Activated CD4-positive, alpha-beta memory T cell treated with anti-CD3 and anti-CD28 coated beads for 36 hours (primary cell): ENCODE measurements at regions not wholly inside any gene's neighbourhood (a gene's known extent, or its start where the extent isn't known, plus 50 kb on each side); places are given as distances from the start of the nearest gene placed in this dataset.

ENCODE experiments used
- CTCF ChIA-PET: fragments of 350-600 bp; sonication (Branson Sonifier 250); formaldehyde crosslinking; loops from one replicate; lab custom pipeline; 2021; ENCODE audit warnings: antibody characterized with exemption, inconsistent platforms; lab: Charles Lee
- POLR2A ChIA-PET: fragments of 350-600 bp; sonication (Branson Sonifier 250); formaldehyde crosslinking; loops from one replicate; lab custom pipeline; 2021; ENCODE audit warnings: antibody characterized with exemption; lab: Charles Lee
- DNase-seq: peaks from one replicate; pipeline ENCODE4 v3.0.0-alpha.2; 2020
- H3K27ac Mint-ChIP-seq: one replicate; pipeline ENCODE4 v1.8.0; 2021; ENCODE audit warnings: mixed read lengths
- H3K27me3 Mint-ChIP-seq: one replicate; pipeline ENCODE4 v1.8.0; 2021; ENCODE audit warnings: mixed read lengths
- H3K36me3 Mint-ChIP-seq: one replicate; pipeline ENCODE4 v1.8.0; 2021; ENCODE audit warnings: mixed read lengths
- H3K4me1 Mint-ChIP-seq: one replicate; pipeline ENCODE4 v1.8.0; 2021; ENCODE audit warnings: low read depth, mixed read lengths
- H3K4me3 Mint-ChIP-seq: one replicate; pipeline ENCODE4 v1.8.0; 2021; ENCODE audit warnings: mild to moderate bottlenecking, mixed read lengths
- H3K9me3 Mint-ChIP-seq: one replicate; pipeline ENCODE4 v1.8.0; 2021; ENCODE audit warnings: mixed read lengths
- intact Hi-C: fragments of 100-400 bp; cut with micrococcal nuclease; formaldehyde crosslinking; loops from one replicate; pipeline ENCODE4 v1.15.1; 2023

DNA sequence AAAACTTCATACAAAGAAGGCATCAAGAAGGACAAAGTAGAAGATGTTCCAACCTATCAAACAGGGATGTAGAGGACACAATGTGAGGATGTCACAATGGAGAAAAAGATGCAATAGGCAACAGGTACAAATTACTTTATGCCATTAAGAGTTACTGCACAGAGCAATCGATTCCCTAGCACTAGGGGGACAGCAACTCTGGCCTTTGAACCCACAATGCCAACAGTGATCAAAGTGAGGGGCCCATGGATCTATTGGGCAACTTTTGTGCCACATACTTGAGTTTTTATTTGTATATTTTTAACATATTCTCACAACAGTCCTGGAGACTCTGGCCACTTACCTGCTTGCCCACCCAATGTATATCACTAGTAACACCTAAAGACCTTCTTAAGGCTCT, 220.2 kb downstream of the HNMT start:
- H3K27me3 Mint-ChIP-seq: no peaks in the 10 kb centered on the region
- POLR2A ChIA-PET: no interaction called here
- CTCF ChIA-PET: no interaction called here
- H3K36me3 Mint-ChIP-seq: no peaks in the 10 kb centered on the region
- no peak overlapping the region for H3K4me3 Mint-ChIP-seq
- no peaks in the 10 kb centered on the region for H3K4me1 Mint-ChIP-seq
- no peak for DNase-seq
- peaks cover 2% of the 10 kb centered on the region for H3K9me3 Mint-ChIP-seq
- intact Hi-C loops: no loop called here
- no peak overlapping the region for H3K27ac Mint-ChIP-seq

DNA sequence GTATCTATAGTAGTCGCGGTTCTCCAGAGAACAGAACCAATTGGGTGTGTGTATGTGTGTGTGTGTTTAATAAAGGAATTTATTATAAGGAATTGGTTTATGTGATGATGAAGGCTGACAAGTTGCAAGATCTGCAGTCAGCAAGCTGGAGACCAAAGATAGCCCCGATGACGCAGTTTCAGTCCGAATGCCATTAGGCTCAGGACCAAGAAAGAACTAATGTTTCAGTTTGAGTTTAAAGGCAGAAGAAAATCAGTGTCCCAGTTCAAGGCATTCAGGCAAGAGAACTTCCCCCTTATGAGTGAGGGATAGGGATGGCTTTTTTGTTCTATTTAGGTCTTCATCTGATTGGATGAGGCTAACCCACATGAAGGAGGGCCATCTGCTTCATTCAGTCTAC, 221.6 kb downstream of the HNMT start:
- ChIA-PET POLR2A (no interaction called here), CTCF (no interaction called here)
- Mint-ChIP-seq H3K27ac (no peak overlapping the region), H3K27me3 (no peaks in the 10 kb centered on the region), H3K4me3 (no peak overlapping the region), H3K9me3 (peaks cover 5% of the 10 kb centered on the region), H3K4me1 (no peaks in the 10 kb centered on the region), H3K36me3 (no peaks in the 10 kb centered on the region)
- intact Hi-C loops: no loop called here
- DNase-seq: no peak

DNA sequence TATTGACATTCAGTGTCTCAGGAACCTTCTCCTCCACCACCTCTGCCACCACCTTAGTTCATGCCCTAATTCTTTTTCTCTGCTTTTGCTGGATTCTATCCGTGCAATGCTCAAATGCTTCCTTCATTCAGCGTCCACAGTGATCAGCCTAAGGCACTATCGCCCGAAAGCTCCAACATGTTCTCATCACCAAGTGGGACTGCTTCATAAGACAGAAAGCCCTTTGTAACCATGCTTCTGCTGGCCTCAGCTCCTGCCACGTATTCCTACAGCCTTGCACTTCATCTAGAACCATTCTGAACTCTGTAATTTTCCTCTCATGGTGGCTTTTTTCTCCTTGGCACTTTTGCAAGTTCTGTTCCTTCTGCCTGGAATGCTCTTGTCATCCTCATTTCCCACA, 222.9 kb downstream of the HNMT start:
- ChIA-PET POLR2A (no interaction called here), CTCF (no interaction called here)

DNA sequence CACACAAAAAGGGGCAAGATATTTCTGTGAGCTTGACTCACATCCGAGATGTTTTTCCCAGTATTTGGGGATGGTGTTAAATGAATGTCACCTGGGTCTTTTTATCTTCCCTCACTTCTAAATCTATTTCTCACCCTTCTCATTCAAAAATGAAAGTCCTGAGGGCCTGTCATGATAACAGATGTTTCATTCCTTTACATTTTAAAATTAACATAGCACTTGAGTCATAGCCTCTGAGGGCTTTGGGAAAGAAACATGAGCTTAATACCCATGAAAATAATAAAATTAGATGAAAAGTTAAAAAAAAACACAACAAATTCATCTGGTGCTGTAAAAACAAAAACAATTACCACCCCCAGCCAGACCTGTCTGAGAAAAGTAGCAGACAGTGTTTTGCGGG, 226.7 kb downstream of the HNMT start:
- ChIA-PET CTCF (no interaction called here), POLR2A (no interaction called here)
- intact Hi-C loops: no loop called here
- Mint-ChIP-seq H3K4me3 (no peak overlapping the region), H3K27me3 (no peaks in the 10 kb centered on the region), H3K9me3 (peaks cover 9% of the 10 kb centered on the region), H3K4me1 (no peaks in the 10 kb centered on the region), H3K27ac (no peak overlapping the region), H3K36me3 (no peaks in the 10 kb centered on the region)
- no peak for DNase-seq

More for the DNA sequence above, 222.9 kb downstream of the HNMT start:
- Mint-ChIP-seq H3K9me3 (peaks cover 5% of the 10 kb centered on the region), H3K27ac (no peak overlapping the region), H3K36me3 (no peaks in the 10 kb centered on the region), H3K4me3 (no peak overlapping the region), H3K27me3 (no peaks in the 10 kb centered on the region), H3K4me1 (no peaks in the 10 kb centered on the region)
- no peak for DNase-seq
- intact Hi-C loops: no loop called here

DNA sequence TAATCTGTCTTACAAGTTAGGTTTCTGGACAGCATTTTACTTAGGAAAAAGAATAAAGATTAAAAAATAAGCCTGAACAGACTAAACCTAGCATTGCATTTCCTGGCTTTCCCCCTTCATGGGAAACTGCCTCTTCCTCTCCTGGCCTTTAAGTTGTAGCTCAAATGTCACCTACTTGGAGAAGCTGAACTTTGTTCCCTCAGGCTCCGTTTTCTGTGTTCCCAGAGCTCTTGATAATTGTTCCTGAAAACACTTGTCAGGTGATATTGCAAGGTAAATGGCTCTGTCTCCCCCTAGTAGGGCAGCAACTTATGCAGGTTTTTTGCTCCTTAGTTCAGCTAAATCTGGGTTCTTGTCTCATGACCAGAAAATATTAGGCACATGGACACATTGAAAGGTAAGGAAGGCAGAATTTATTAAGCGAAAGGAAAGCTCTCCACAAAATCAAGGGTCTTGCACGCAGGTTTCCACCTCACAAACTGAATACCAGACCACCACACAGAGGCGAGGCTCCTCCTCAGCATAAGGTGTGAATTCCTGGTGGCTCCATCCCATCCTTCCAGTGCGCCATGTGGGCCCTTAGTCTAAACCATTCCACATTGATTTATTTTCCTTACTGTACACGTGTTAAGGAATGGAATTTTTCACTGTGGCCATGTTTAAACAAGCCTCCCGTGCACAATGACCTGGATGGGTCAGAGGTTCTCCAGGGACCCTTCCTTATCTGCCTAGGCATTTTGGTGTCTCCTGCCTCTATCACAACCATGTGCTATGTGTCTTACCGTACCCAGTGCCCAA, 229.3 kb downstream of the HNMT start:
- no peak for DNase-seq
- peaks cover 7% of the 10 kb centered on the region for H3K9me3 Mint-ChIP-seq
- ChIA-PET POLR2A (no interaction called here), CTCF (no interaction called here)
- H3K36me3 Mint-ChIP-seq: no peaks in the 10 kb centered on the region
- no peaks in the 10 kb centered on the region for H3K4me1 Mint-ChIP-seq
- no peak overlapping the region for H3K4me3 Mint-ChIP-seq
- no peaks in the 10 kb centered on the region for H3K27me3 Mint-ChIP-seq
- intact Hi-C loops: no loop called here
- no peak overlapping the region for H3K27ac Mint-ChIP-seq

DNA sequence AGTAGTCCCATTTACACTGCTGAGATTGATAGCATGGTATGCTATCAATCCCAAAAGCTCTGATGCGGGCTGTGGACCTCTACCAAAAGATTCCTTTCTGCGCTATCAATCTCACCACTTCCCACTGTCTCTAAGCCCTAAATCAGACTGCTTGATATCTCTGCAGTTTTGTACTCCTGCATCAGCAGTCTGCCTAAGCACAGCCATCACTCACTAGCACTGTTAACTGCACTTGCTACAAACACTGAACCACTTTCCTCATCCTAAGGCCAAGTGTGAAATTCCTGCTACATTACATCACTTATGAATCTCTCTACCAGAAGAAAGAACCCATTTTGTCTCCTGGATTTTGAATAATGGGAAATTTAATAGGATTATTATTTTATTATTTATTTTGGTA, 237.0 kb downstream of the HNMT start:
- H3K27me3 Mint-ChIP-seq: no peaks in the 10 kb centered on the region
- CTCF ChIA-PET: no interaction called here
- H3K4me1 Mint-ChIP-seq: no peaks in the 10 kb centered on the region

DNA sequence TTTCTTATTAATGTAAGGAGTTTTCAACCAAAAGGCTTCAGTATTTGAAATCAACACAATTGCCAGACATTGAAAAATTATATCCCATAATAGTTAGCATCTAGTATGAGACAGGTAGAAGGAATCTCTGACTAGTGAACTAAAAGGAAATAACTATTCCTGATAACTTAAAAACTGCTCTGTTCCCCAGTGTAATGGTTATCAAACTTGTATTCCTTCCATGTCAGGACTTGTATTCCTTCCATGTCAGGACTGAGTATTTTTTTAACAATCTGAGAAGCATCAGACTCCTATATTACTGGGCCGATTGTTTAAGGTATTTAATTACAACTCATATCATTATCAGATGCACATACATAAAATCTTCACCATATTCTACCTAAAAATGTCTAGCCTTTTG, 238.5 kb downstream of the HNMT start:
- intact Hi-C loops: no loop called here
- H3K4me3 Mint-ChIP-seq: no peak overlapping the region
- CTCF ChIA-PET: no interaction called here
- H3K4me1 Mint-ChIP-seq: no peaks in the 10 kb centered on the region
- H3K27me3 Mint-ChIP-seq: no peaks in the 10 kb centered on the region
- POLR2A ChIA-PET: no interaction called here
- H3K36me3 Mint-ChIP-seq: no peaks in the 10 kb centered on the region
- no peak overlapping the region for H3K27ac Mint-ChIP-seq
- DNase-seq: no peak
- H3K9me3 Mint-ChIP-seq: peaks cover 15% of the 10 kb centered on the region

More for the DNA sequence above, 237.0 kb downstream of the HNMT start:
- Mint-ChIP-seq H3K4me3 (no peak overlapping the region), H3K9me3 (peaks cover 15% of the 10 kb centered on the region), H3K36me3 (no peaks in the 10 kb centered on the region), H3K27ac (no peak overlapping the region)
- POLR2A ChIA-PET: no interaction called here
- DNase-seq: no peak
- intact Hi-C loops: no loop called here

DNA sequence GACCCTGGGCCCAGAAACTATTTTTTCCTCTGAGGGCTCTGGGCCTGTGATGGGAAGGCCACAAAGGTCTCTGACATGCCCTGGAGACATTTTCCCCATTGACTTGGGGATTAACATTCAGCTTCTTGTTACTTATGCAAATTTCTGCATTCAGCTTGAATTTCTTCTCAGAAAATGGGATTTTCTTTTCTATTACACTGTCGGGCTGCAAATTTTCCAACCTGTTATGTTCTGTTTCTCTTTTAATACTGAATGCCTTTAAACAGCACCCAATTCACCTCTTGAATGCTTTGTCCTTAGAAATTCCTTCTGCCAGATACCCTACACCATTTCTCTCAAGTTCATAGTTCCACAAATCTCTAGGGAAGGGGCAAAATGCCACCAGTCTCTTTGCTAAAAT, 241.0 kb downstream of the HNMT start:
- Mint-ChIP-seq H3K27me3 (no peaks in the 10 kb centered on the region), H3K4me1 (no peaks in the 10 kb centered on the region), H3K36me3 (no peaks in the 10 kb centered on the region), H3K4me3 (no peak overlapping the region), H3K27ac (no peak overlapping the region), H3K9me3 (peaks cover 13% of the 10 kb centered on the region)
- CTCF ChIA-PET: no interaction called here
- intact Hi-C loops: no loop called here
- no peak for DNase-seq
- POLR2A ChIA-PET: no interaction called here

DNA sequence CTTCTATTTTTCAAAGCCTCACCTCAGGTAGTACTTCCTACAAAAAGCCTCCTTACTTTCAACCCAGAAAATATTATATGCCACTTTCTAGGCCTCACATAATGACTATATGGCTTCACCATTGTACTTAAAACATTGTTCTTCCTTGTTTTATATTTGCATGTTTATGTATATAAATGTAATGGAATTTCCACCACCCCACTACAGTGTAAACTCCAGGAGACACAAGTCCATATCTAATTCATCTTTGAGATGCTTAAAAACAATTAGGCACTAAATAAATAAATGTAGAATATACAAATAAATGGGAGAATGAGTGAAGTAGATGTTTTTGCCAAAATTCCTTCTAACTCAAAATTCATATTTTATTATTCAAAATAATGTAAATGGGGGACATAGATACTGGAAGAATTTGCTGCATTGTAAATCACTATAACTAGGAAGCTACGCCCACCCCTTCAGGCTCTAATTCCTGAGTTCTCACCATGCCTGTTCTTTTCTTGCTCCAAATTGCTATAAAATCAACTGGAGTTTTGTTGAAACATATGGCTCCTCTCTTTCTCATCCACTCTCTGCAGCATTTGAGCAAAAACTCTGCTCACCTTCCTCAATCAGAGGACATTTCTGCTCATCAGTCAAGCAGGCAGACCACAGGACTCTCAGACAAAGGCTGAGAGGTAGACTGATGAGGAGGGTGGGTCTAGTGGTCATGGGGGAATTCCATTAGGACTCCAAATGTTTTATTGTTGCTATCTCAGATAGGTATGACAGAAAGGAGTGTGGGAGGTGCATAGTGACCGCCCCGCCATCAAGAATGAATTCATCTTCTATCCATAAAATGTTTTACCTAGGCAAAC, 243.0 kb downstream of the HNMT start:
- Mint-ChIP-seq H3K9me3 (peaks cover 13% of the 10 kb centered on the region), H3K4me3 (no peak overlapping the region), H3K36me3 (no peaks in the 10 kb centered on the region), H3K27me3 (no peaks in the 10 kb centered on the region), H3K4me1 (no peaks in the 10 kb centered on the region), H3K27ac (no peak overlapping the region)
- DNase-seq: no peak
- ChIA-PET CTCF (no interaction called here), POLR2A (no interaction called here)
- intact Hi-C loops: no loop called here

DNA sequence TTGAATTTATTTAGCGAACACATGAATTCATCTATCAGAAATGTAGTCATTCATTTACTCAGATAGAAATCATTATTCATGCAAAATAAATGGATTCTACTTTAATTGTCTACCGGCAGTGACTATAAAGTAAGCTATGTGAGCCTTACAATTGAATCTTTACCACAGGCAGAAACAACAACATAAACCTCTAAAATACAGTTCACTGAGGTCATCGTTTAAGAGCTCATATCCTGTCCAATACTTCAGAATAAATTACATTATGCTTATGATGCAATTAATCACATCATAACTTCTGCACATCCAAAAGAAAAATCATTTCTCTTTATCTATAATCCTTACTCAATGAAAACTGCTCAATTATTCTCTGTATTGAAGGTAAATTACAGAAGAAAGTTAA, 244.7 kb downstream of the HNMT start:
- intact Hi-C loops: no loop called here
- POLR2A ChIA-PET: no interaction called here
- CTCF ChIA-PET: no interaction called here
- H3K36me3 Mint-ChIP-seq: no peaks in the 10 kb centered on the region
- H3K27me3 Mint-ChIP-seq: no peaks in the 10 kb centered on the region
- no peak overlapping the region for H3K27ac Mint-ChIP-seq
- H3K4me1 Mint-ChIP-seq: no peaks in the 10 kb centered on the region
- no peak for DNase-seq
- no peak overlapping the region for H3K4me3 Mint-ChIP-seq
- H3K9me3 Mint-ChIP-seq: peaks cover 9% of the 10 kb centered on the region

DNA sequence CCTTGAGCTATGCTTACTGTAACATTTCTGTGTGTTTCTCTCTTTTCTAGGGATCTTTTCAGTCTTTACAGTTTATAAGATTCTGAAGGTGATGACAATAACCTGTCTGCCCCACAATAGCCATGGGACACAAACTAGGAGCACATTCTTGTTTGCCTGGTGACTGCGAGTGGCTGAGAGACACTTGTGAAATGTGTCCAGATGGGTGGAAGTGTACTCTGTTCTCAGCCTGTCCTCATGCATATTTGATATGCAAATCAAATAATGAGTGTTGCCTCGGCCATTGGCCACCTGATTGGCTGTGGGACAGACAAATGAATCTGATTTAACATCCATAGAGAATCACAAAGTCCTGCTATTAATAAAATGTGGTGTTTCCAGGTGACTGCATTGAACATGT, 246.2 kb downstream of the HNMT start:
- no peaks in the 10 kb centered on the region for H3K27me3 Mint-ChIP-seq
- POLR2A ChIA-PET: no interaction called here
- no peak overlapping the region for H3K27ac Mint-ChIP-seq

DNA sequence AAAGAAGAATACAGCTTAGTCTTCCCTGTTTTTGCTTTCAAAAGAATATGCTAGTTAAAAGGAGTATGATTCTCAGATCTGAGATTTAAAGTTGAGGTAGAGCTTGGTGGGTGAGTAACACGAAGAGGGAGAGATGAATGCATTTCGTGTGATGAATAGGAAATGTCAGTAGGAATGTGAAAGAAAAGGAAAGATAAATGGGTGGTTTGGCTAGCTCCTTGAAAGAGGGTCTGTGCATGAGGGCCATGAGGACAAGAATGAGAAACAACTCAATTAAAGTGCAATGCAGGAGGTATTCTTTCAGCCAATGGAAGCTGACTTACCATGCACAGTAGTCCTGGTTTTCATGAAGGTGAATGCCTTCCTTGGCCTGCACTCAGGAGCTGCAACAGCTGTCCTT, 248.2 kb downstream of the HNMT start:
- Mint-ChIP-seq H3K9me3 (no peaks in the 10 kb centered on the region), H3K27me3 (no peaks in the 10 kb centered on the region), H3K4me3 (no peak overlapping the region), H3K27ac (no peak overlapping the region), H3K36me3 (no peaks in the 10 kb centered on the region), H3K4me1 (no peaks in the 10 kb centered on the region)
- ChIA-PET POLR2A (no interaction called here), CTCF (no interaction called here)
- no peak for DNase-seq
- intact Hi-C loops: no loop called here

More for the DNA sequence above, 246.2 kb downstream of the HNMT start:
- intact Hi-C loops: no loop called here
- H3K4me1 Mint-ChIP-seq: no peaks in the 10 kb centered on the region
- H3K36me3 Mint-ChIP-seq: no peaks in the 10 kb centered on the region
- H3K4me3 Mint-ChIP-seq: no peak overlapping the region
- DNase-seq: no peak
- peaks cover under 1% of the 10 kb centered on the region for H3K9me3 Mint-ChIP-seq
- CTCF ChIA-PET: no interaction called here

DNA sequence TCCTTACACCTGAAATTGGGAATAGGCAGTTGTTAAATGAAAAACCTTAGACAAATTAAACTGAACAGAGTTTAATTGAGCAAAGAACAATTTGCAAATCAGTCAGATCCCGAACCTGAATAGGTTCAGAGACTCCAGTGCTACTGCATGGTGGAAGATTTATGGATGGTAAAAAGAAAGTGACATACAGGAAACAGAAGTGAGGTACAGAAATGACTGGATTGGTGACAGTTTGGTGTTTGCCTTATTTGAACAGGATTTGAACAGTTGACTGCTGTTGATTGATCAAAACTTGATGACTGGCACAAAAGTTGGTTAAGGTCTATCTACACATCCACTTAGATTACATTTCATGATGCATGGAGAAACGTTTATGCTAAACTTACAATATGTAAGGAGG, 248.8 kb downstream of the HNMT start:
- Mint-ChIP-seq H3K4me3 (no peak overlapping the region), H3K27me3 (no peaks in the 10 kb centered on the region), H3K4me1 (no peaks in the 10 kb centered on the region), H3K27ac (no peak overlapping the region), H3K9me3 (no peaks in the 10 kb centered on the region), H3K36me3 (no peaks in the 10 kb centered on the region)
- ChIA-PET POLR2A (no interaction called here), CTCF (no interaction called here)
- DNase-seq: no peak
- intact Hi-C loops: no loop called here
